Activated B cell treated with CpG ODN at 0.5 μM for 24 hours (primary cell): ENCODE measurements at regions not wholly inside any gene's neighbourhood (a gene's known extent, or its start where the extent isn't known, plus 50 kb on each side); places are given as distances from the start of the nearest gene placed in this dataset.

Source experiments
- ATAC-seq: fragments of 200-7000 bp; cut with Tn5 transposase; one replicate; pipeline ENCODE4 v1.10.0; 2021; ENCODE audit warnings: low read depth, mild to moderate bottlenecking, moderate library complexity
- CTCF ChIA-PET: fragments of 350-600 bp; sonication (Branson Sonifier 250); formaldehyde crosslinking; loops from one replicate; lab custom pipeline; 2021; ENCODE audit warnings: antibody characterized with exemption; lab: Charles Lee
- POLR2A ChIA-PET: fragments of 350-600 bp; sonication (Branson Sonifier 250); formaldehyde crosslinking; loops from one replicate; lab custom pipeline; 2021; ENCODE audit warnings: antibody characterized with exemption; lab: Charles Lee
- DNase-seq: peaks from one replicate; pipeline ENCODE4 v3.0.0; 2022
- H3K27ac Mint-ChIP-seq: one replicate; pipeline ENCODE4 v1.8.0; 2020; ENCODE audit warnings: mixed read lengths
- H3K27me3 Mint-ChIP-seq: one replicate; pipeline ENCODE4 v1.8.0; 2021; ENCODE audit warnings: mixed read lengths
- H3K36me3 Mint-ChIP-seq: one replicate; pipeline ENCODE4 v1.8.0; 2021; ENCODE audit warnings: low read depth, mixed read lengths
- H3K4me1 Mint-ChIP-seq: one replicate; pipeline ENCODE4 v1.8.0; 2021; ENCODE audit warnings: mixed read lengths
- H3K4me3 Mint-ChIP-seq: one replicate; pipeline ENCODE4 v1.8.0; 2020; ENCODE audit warnings: mild to moderate bottlenecking, mixed read lengths
- H3K9me3 Mint-ChIP-seq: one replicate; pipeline ENCODE4 v1.8.0; 2020; ENCODE audit warnings: mixed read lengths
- CTCF ChIP-seq: fragments of 200-600 bp; IDR thresholded peaks from one replicate; pipeline ENCODE4 v1.8.0; 2022; ENCODE audit warnings: antibody characterized with exemption, mild to moderate bottlenecking
- intact Hi-C: fragments of 100-400 bp; cut with micrococcal nuclease; formaldehyde crosslinking; loops from one replicate; pipeline ENCODE4 v1.15.1; 2024

- H3K36me3 Mint-ChIP-seq = no peaks in the 10 kb centered on the region
- intact Hi-C loops = no loop called here
- POLR2A ChIA-PET = no interaction called here
Observed at GRCh38 chr11:115931548-115932083, 427.4 kb upstream of the CADM1 start.

GRCh38 chr11:115930886-115931547 lies 426.8 kb upstream of the CADM1 start:
- no peak for DNase-seq
- Mint-ChIP-seq H3K9me3 (peaks cover 2% of the 10 kb centered on the region), H3K4me3 (peak overlapping the region; percentile 25), H3K36me3 (no peaks in the 10 kb centered on the region), H3K27me3 (no peaks in the 10 kb centered on the region), H3K4me1 (peaks cover 38% of the 10 kb centered on the region), H3K27ac (no peak overlapping the region)
- POLR2A ChIA-PET = interaction anchor here (1.0 kb wide), 1 partner anchor 9 kb away, joined by 3 read pairs; no protein-coding TSS in a partner anchor
- no peak for TF ChIP-seq CTCF
- ATAC-seq = peak; percentile 42
- intact Hi-C loops = no loop called here
- CTCF ChIA-PET = no interaction called here

More at GRCh38 chr11:115931548-115932083, 427.4 kb upstream of the CADM1 start:
- H3K4me1 Mint-ChIP-seq = peaks cover 33% of the 10 kb centered on the region
- ATAC-seq (no peak), DNase-seq (no peak)
- no peaks in the 10 kb centered on the region for H3K9me3 Mint-ChIP-seq
- H3K27ac Mint-ChIP-seq = no peak overlapping the region
- no peak for TF ChIP-seq CTCF
- no peak overlapping the region for H3K4me3 Mint-ChIP-seq
- no peaks in the 10 kb centered on the region for H3K27me3 Mint-ChIP-seq
- CTCF ChIA-PET = no interaction called here

- no peak overlapping the region for H3K4me3 Mint-ChIP-seq
- no peak overlapping the region for H3K27ac Mint-ChIP-seq
- peaks cover 44% of the 10 kb centered on the region for H3K4me1 Mint-ChIP-seq
- CTCF ChIA-PET = no interaction called here
- no peak for TF ChIP-seq CTCF
- DNase-seq (no peak), ATAC-seq (no peak)
- no peaks in the 10 kb centered on the region for H3K27me3 Mint-ChIP-seq
- intact Hi-C loops = no loop called here
- H3K36me3 Mint-ChIP-seq = no peaks in the 10 kb centered on the region
- POLR2A ChIA-PET = interaction anchor here (1.0 kb wide), 1 partner anchor 10 kb away, joined by 3 read pairs; no protein-coding TSS in a partner anchor
- peaks cover 2% of the 10 kb centered on the region for H3K9me3 Mint-ChIP-seq
Observed at GRCh38 chr11:115930291-115930690, 426.1 kb upstream of the CADM1 start.

GRCh38 chr11:115929618-115930129 lies 425.5 kb upstream of the CADM1 start:
- H3K27me3 Mint-ChIP-seq = no peaks in the 10 kb centered on the region

More at GRCh38 chr11:115929618-115930129, 425.5 kb upstream of the CADM1 start:
- Mint-ChIP-seq H3K36me3 (no peaks in the 10 kb centered on the region), H3K27ac (no peak overlapping the region), H3K4me1 (peaks cover 50% of the 10 kb centered on the region), H3K4me3 (no peak overlapping the region), H3K9me3 (peaks cover 2% of the 10 kb centered on the region)
- ChIA-PET POLR2A (interaction anchor here (1.0 kb wide), 1 partner anchor 10 kb away, joined by 3 read pairs; no protein-coding TSS in a partner anchor), CTCF (no interaction called here)
- DNase-seq (no peak), ATAC-seq (no peak)
- TF ChIP-seq CTCF = no peak
- intact Hi-C loops = loop anchor here (5.0 kb wide), 2 partner anchors 707 to 802 kb away; no protein-coding TSS in a partner anchor
